SU-DHL-6 (cell line): ENCODE measurements at regions not wholly inside any gene's neighbourhood (a gene's known extent, or its start where the extent isn't known, plus 50 kb on each side); places are given as distances from the start of the nearest gene placed in this dataset.
"Not testable (repeated sequence)": the region's sequence is repeated elsewhere in the genome, so short reads cannot be mapped to it uniquely, and the experiment has no call there.

Source experiments
- H2AFZ ChIP-seq: fragments of 200-600 bp; sonication (generic); 2 replicates; pipeline ENCODE4 v1.6.1; 2014; ENCODE audit warnings: low read depth, mild to moderate bottlenecking, moderate library complexity, mixed read lengths, antibody characterized with exemption, low read length; ENCODE audit not compliant: severe bottlenecking
- H3F3A ChIP-seq: fragments of 200-600 bp; shearing (Covaris generic); 2 replicates; pipeline ENCODE4 v1.6.0; 2016; ENCODE audit warnings: antibody characterized with exemption, mild to moderate bottlenecking; ENCODE audit not compliant: insufficient read depth
- H3K27ac ChIP-seq: fragments of 200-600 bp; sonication (generic); 2 replicates; pipeline ENCODE4 v1.5.1; 2016; ENCODE audit warnings: low read depth, mild to moderate bottlenecking, low read length, moderate library complexity, mixed read lengths
- H3K27me3 ChIP-seq: fragments of 200-600 bp; sonication (generic), shearing (Covaris generic); 2 replicates; pipeline ENCODE4 v1.6.0; 2014; ENCODE audit warnings: mild to moderate bottlenecking, low read length
- H3K36me3 ChIP-seq: fragments of 200-600 bp; sonication (generic); 2 replicates; pipeline ENCODE4 v1.6.1; 2014; ENCODE audit warnings: mild to moderate bottlenecking, low read length, mixed read lengths
- H3K4me2 ChIP-seq: fragments of 300-600, 200-600 bp; shearing (Covaris generic), sonication (generic); 2 replicates; pipeline ENCODE4 v1.6.0; 2014; ENCODE audit warnings: low read length, low read depth, mild to moderate bottlenecking; ENCODE audit not compliant: poor library complexity, severe bottlenecking
- H3K4me3 ChIP-seq: fragments of 200-600 bp; sonication (generic); 2 replicates; pipeline ENCODE4 v1.5.1; 2014; ENCODE audit warnings: antibody characterized with exemption, low read length, mild to moderate bottlenecking, mixed read lengths; ENCODE audit not compliant: insufficient read depth, poor library complexity, severe bottlenecking
- H3K79me2 ChIP-seq: fragments of 200-600 bp; sonication (generic); 2 replicates; pipeline ENCODE4 v1.6.1; 2014; ENCODE audit warnings: mild to moderate bottlenecking, low read length, moderate library complexity; ENCODE audit not compliant: insufficient read depth
- H3K9ac ChIP-seq: fragments of 200-600 bp; sonication (generic); 2 replicates; pipeline ENCODE4 v1.7.0; 2014; ENCODE audit warnings: mild to moderate bottlenecking, low read length
- H3K9me2 ChIP-seq: fragments of 200-600 bp; sonication (generic); replicated peaks from 2 replicates; pipeline ENCODE4 v1.6.1; 2014; ENCODE audit warnings: low read length; ENCODE audit not compliant: insufficient read depth
- H3K9me3 ChIP-seq: fragments of 200-600 bp; sonication (generic); 2 replicates; pipeline ENCODE4 v1.6.1; 2014; ENCODE audit warnings: low read length, mixed read lengths; ENCODE audit not compliant: insufficient read depth
- H4K20me1 ChIP-seq: fragments of 200-600 bp; sonication (generic); 2 replicates; pipeline ENCODE4 v1.6.1; 2014; ENCODE audit warnings: low read depth, mild to moderate bottlenecking, antibody characterized with exemption, low read length, moderate library complexity, mixed read lengths
- EZH2phosphoT487 ChIP-seq: fragments of 200-600 bp; sonication (generic), shearing (Covaris generic); conservative IDR thresholded peaks from 2 replicates; pipeline ENCODE4 v1.6.1; 2018; ENCODE audit warnings: mild to moderate bottlenecking, antibody characterized with exemption, low read length, moderate library complexity, mixed read lengths
- TF ChIP-seq, protein P1 (sequence below): fragments of 200-600 bp; sonication (generic); IDR thresholded peaks from one replicate; pipeline ENCODE4 v1.5.1; 2017; ENCODE audit warnings: antibody characterized with exemption, mild to moderate bottlenecking, low read length, moderate library complexity; ENCODE audit not compliant: insufficient read depth, poor library complexity, severe bottlenecking

DNA sequence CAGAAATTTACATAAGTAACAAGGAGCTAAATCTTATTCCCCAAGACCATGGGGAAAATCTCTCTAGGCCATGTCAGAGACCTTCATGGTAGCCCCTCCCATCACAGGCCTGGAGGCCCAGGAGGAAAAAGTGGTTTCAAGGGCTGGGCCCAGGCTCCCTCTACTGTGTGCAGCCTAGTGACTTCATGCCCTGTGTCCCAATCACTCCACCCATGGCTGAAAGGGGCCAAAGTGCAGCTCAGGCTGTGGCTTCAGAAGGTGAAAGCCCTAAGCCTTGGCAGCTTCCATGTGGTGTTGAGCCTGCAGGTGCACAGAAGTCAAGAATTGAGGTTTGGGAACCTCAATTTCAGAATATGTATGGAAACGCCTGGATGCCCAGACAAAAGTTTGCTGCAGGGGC is 1612.7 kb upstream of the SLC39A10 start:
- no peaks in the 10 kb centered on the region for H3K36me3 ChIP-seq
- H3K27me3 ChIP-seq: no peaks in the 10 kb centered on the region
- H4K20me1 ChIP-seq: no peaks in the 10 kb centered on the region
- no peak overlapping the region for H3K4me3 ChIP-seq
- no peaks in the 10 kb centered on the region for H3F3A ChIP-seq
- no peak overlapping the region for H2AFZ ChIP-seq
- no peaks in the 10 kb centered on the region for H3K9me3 ChIP-seq
- no peaks in the 10 kb centered on the region for H3K79me2 ChIP-seq
- no peak overlapping the region for H3K9ac ChIP-seq
- TF ChIP-seq, protein P1, sequence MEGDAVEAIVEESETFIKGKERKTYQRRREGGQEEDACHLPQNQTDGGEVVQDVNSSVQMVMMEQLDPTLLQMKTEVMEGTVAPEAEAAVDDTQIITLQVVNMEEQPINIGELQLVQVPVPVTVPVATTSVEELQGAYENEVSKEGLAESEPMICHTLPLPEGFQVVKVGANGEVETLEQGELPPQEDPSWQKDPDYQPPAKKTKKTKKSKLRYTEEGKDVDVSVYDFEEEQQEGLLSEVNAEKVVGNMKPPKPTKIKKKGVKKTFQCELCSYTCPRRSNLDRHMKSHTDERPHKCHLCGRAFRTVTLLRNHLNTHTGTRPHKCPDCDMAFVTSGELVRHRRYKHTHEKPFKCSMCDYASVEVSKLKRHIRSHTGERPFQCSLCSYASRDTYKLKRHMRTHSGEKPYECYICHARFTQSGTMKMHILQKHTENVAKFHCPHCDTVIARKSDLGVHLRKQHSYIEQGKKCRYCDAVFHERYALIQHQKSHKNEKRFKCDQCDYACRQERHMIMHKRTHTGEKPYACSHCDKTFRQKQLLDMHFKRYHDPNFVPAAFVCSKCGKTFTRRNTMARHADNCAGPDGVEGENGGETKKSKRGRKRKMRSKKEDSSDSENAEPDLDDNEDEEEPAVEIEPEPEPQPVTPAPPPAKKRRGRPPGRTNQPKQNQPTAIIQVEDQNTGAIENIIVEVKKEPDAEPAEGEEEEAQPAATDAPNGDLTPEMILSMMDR: no peak
- no peak for TF ChIP-seq EZH2phosphoT487
- no peak overlapping the region for H3K4me2 ChIP-seq
- H3K9me2 ChIP-seq: no peaks in the 10 kb centered on the region
- H3K27ac ChIP-seq: no peak overlapping the region

DNA sequence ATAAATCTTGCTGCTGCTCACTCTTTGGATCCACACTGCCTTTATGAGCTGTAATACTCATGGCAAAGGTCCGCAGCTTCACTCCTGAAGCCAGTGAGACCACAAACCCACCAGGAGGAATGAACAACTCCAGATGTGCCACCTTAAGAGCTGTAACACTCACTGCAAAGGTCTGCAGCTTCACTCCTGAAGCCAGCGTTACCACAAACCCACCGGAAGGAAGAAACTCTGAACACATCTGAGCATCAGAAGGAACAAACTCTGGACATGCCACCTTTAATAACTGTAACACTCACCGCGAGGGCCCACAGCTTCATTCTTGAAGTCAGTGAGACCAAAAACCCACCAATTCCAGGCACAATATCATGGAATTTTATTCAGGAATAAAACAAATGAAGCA is 1635.9 kb upstream of the SLC39A10 start:
- H3K36me3 ChIP-seq, H3K9me2 ChIP-seq, H3K27me3 ChIP-seq, H3K27ac ChIP-seq, H3F3A ChIP-seq, H3K4me2 ChIP-seq, H3K79me2 ChIP-seq, H3K9me3 ChIP-seq, H3K4me3 ChIP-seq, H2AFZ ChIP-seq, H3K9ac ChIP-seq, H4K20me1 ChIP-seq: not testable (repeated sequence)

DNA sequence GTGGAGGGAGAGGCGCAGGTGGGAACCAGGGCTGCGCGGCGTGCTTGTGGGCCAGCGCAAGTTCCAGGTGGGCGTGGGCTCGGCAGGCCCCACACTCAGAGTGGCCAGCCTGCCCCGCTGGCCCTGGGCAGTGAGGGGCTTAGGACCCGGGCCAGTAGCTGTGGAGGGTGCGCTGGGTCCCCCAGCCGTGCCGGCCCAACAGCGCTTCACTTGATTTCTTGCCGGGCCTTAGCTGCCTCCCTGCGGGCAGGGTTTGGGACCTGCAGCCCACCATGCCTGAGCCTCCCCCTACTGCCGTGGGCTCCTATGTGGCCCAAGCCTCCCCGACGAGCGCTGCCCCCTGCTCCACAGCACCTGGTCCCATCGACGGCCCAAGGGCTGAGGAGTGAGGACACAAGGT is 1636.9 kb upstream of the SLC39A10 start:
- Histone ChIP-seq H3K9me2 (no peaks in the 10 kb centered on the region), H3K9me3 (no peaks in the 10 kb centered on the region), H3K4me2 (no peak overlapping the region), H3K4me3 (no peak overlapping the region), H3K27me3 (no peaks in the 10 kb centered on the region), H4K20me1 (no peaks in the 10 kb centered on the region), H3K36me3 (no peaks in the 10 kb centered on the region), H3K79me2 (no peaks in the 10 kb centered on the region), H3K27ac (no peak overlapping the region), H2AFZ (no peak overlapping the region), H3F3A (no peaks in the 10 kb centered on the region), H3K9ac (no peak overlapping the region)
- TF ChIP-seq, protein P1: no peak
- no peak for TF ChIP-seq EZH2phosphoT487

DNA sequence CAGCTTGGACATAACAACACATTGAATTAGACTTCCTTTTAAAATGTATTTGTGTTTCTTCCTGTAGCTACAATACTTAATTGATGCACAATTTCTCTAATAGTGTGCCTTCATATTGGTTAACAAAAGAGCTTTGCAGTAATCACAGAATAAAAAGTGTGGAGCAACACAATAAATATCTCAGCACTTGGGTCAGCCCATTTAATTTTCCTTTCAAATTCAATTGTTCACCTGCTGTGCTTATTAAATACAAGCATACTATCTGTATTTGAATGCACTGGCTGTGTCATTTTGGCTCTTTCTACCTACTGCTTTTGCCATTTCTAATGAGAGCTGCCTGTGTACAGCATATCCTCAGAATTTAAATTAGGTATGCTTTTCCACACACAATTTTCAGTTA is 1641.3 kb upstream of the SLC39A10 start:
- Histone ChIP-seq H3K4me2 (no peak overlapping the region), H4K20me1 (no peaks in the 10 kb centered on the region), H3K36me3 (no peaks in the 10 kb centered on the region), H3K9ac (no peak overlapping the region), H2AFZ (no peak overlapping the region), H3K79me2 (no peaks in the 10 kb centered on the region), H3K4me3 (no peak overlapping the region), H3K9me3 (no peaks in the 10 kb centered on the region), H3K27me3 (no peaks in the 10 kb centered on the region), H3F3A (no peaks in the 10 kb centered on the region), H3K27ac (no peak overlapping the region), H3K9me2 (no peaks in the 10 kb centered on the region)
- TF ChIP-seq, protein P1: no peak
- TF ChIP-seq EZH2phosphoT487: no peak
